ENCODE measurements at regions not wholly inside any gene's neighbourhood (a gene's known extent, or its start where the extent isn't known, plus 50 kb on each side); places are given as distances from the start of the nearest gene placed in this dataset.

DNA sequence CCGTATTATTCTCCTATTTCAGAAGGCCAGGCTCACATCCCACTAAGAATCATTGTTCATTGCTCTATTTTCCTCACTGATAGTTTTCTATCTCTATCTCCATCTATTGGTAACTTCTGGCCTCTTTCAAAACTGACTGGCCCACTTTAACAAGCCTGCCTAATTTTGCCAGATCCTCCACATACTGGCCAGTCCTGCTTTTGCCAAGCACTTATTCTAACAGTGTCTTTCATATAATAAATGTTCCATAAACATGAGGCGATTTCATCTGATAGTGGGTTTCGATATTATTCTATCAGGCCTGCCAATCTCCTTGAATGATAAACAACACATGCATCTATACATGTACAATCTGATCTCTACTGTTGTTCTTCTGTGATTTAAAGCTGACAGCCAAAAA is 125.9 kb upstream of the KCNH7 start (continued):
- no peak for TF ChIP-seq RBFOX2 (IDR thresholded peaks at IDR 0.05; ENCODE audit: low read depth, low read length)
- no peak for TF ChIP-seq ZNF277 (CRISPR knock-in tag; IDR thresholded peaks at IDR 0.05; ENCODE audit: borderline replicate concordance)
- no peak for TF ChIP-seq CAMTA2 (CRISPR knock-in tag; conservative IDR thresholded peaks at IDR 0.05)
- TF ChIP-seq FOXM1 (IDR thresholded peaks at IDR 0.05; ENCODE audit: low read depth), result no peak
- no peak for TF ChIP-seq FOXM1 (CRISPR knock-in tag; IDR thresholded peaks at IDR 0.05; ENCODE audit: low read depth)
- no peak for TF ChIP-seq MIER1 (IDR thresholded peaks at IDR 0.05; ENCODE audit: low read depth)
- TF ChIP-seq, protein P1, sequence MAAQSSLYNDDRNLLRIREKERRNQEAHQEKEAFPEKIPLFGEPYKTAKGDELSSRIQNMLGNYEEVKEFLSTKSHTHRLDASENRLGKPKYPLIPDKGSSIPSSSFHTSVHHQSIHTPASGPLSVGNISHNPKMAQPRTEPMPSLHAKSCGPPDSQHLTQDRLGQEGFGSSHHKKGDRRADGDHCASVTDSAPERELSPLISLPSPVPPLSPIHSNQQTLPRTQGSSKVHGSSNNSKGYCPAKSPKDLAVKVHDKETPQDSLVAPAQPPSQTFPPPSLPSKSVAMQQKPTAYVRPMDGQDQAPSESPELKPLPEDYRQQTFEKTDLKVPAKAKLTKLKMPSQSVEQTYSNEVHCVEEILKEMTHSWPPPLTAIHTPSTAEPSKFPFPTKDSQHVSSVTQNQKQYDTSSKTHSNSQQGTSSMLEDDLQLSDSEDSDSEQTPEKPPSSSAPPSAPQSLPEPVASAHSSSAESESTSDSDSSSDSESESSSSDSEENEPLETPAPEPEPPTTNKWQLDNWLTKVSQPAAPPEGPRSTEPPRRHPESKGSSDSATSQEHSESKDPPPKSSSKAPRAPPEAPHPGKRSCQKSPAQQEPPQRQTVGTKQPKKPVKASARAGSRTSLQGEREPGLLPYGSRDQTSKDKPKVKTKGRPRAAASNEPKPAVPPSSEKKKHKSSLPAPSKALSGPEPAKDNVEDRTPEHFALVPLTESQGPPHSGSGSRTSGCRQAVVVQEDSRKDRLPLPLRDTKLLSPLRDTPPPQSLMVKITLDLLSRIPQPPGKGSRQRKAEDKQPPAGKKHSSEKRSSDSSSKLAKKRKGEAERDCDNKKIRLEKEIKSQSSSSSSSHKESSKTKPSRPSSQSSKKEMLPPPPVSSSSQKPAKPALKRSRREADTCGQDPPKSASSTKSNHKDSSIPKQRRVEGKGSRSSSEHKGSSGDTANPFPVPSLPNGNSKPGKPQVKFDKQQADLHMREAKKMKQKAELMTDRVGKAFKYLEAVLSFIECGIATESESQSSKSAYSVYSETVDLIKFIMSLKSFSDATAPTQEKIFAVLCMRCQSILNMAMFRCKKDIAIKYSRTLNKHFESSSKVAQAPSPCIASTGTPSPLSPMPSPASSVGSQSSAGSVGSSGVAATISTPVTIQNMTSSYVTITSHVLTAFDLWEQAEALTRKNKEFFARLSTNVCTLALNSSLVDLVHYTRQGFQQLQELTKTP (IDR thresholded peaks at IDR 0.05; ENCODE audit: low read depth in 1 of 2, partially characterized antibody in 2 of 2), result no peak
- TF ChIP-seq, protein P2, sequence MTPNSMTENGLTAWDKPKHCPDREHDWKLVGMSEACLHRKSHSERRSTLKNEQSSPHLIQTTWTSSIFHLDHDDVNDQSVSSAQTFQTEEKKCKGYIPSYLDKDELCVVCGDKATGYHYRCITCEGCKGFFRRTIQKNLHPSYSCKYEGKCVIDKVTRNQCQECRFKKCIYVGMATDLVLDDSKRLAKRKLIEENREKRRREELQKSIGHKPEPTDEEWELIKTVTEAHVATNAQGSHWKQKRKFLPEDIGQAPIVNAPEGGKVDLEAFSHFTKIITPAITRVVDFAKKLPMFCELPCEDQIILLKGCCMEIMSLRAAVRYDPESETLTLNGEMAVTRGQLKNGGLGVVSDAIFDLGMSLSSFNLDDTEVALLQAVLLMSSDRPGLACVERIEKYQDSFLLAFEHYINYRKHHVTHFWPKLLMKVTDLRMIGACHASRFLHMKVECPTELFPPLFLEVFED (CRISPR knock-in tag; conservative IDR thresholded peaks at IDR 0.05), result no peak
- no peak for TF ChIP-seq SLC30A9 (CRISPR knock-in tag; IDR thresholded peaks at IDR 0.05)
- TF ChIP-seq ZNF232 (CRISPR knock-in tag; IDR thresholded peaks at IDR 0.05), result no peak
- no peak for TF ChIP-seq OTX1 (CRISPR knock-in tag; IDR thresholded peaks at IDR 0.05)
- no peak for TF ChIP-seq E2F8 (IDR thresholded peaks at IDR 0.05; ENCODE audit: low read depth, partially characterized antibody)
